OCI-LY1 (cell line): ENCODE measurements at regions not wholly inside any gene's neighbourhood (a gene's known extent, or its start where the extent isn't known, plus 50 kb on each side); places are given as distances from the start of the nearest gene placed in this dataset.

ENCODE experiments used
- H2AFZ ChIP-seq: fragments of 200-600 bp; sonication (generic), shearing (Covaris generic); 2 replicates; pipeline ENCODE4 v1.6.0; 2014; ENCODE audit warnings: antibody characterized with exemption, mild to moderate bottlenecking, low read length
- H3F3A ChIP-seq: fragments of 200-600 bp; sonication (generic), shearing (Covaris generic); 2 replicates; pipeline ENCODE4 v1.6.0; 2014; ENCODE audit warnings: mild to moderate bottlenecking, antibody characterized with exemption, low read length, moderate library complexity; ENCODE audit not compliant: insufficient read depth
- H3K27ac ChIP-seq: fragments of 200-600 bp; sonication (generic); 2 replicates; pipeline ENCODE4 v1.5.1; 2014; ENCODE audit warnings: low read length, mixed run types, mild to moderate bottlenecking, low read depth; ENCODE audit not compliant: poor library complexity, severe bottlenecking
- H3K27me3 ChIP-seq: fragments of 200-600 bp; sonication (generic); 2 replicates; pipeline ENCODE4 v1.6.0; 2014; ENCODE audit warnings: antibody characterized with exemption, mild to moderate bottlenecking, low read length, moderate library complexity; ENCODE audit not compliant: insufficient read depth
- H3K36me3 ChIP-seq: fragments of 200-600 bp; sonication (generic); 2 replicates; pipeline ENCODE4 v1.6.1; 2014; ENCODE audit warnings: mild to moderate bottlenecking, antibody characterized with exemption, low read length, moderate library complexity, mixed read lengths; ENCODE audit not compliant: insufficient read depth
- H3K4me1 ChIP-seq: fragments of 200-600 bp; sonication (generic); 2 replicates; pipeline ENCODE4 v1.5.1; 2014; ENCODE audit warnings: mild to moderate bottlenecking, low read length, moderate library complexity; ENCODE audit not compliant: insufficient read depth, severe bottlenecking
- H3K4me2 ChIP-seq: fragments of 200-600 bp; sonication (generic), shearing (Covaris generic); 2 replicates; pipeline ENCODE4 v1.6.1; 2014; ENCODE audit warnings: low read length
- H3K4me3 ChIP-seq: fragments of 200-600 bp; sonication (generic); 2 replicates; pipeline ENCODE4 v1.5.1; 2014; ENCODE audit warnings: low read length, low read depth, mild to moderate bottlenecking, mixed read lengths; ENCODE audit not compliant: poor library complexity, severe bottlenecking
- H3K79me2 ChIP-seq: fragments of 200-600 bp; shearing (Covaris generic); 2 replicates; pipeline ENCODE4 v1.6.1; 2016; ENCODE audit warnings: mixed run types, low read length, mixed read lengths; ENCODE audit not compliant: insufficient read depth
- H3K9ac ChIP-seq: fragments of 200-600 bp; sonication (generic), shearing (Covaris generic); 2 replicates; pipeline ENCODE4 v1.6.1; 2014; ENCODE audit warnings: mild to moderate bottlenecking, low read length, mixed read lengths
- H3K9me2 ChIP-seq: fragments of 200-600 bp; sonication (generic), shearing (Covaris generic); 2 replicates; pipeline ENCODE4 v1.6.1; 2014; ENCODE audit warnings: low read depth, mild to moderate bottlenecking, low read length, mixed read lengths
- H3K9me3 ChIP-seq: fragments of 200-600 bp; shearing (Covaris generic); 2 replicates; pipeline ENCODE4 v1.6.1; 2014; ENCODE audit warnings: low read length, mixed read lengths
- H4K20me1 ChIP-seq: fragments of 200-600 bp; sonication (generic), shearing (Covaris generic); 2 replicates; pipeline ENCODE4 v1.6.0; 2016; ENCODE audit warnings: mild to moderate bottlenecking, low read length; ENCODE audit not compliant: insufficient read depth
- CTCF ChIP-seq: fragments of 200-600 bp; sonication (generic), shearing (Covaris generic); IDR thresholded peaks from 2 replicates; pipeline ENCODE4 v1.5.1; 2017; ENCODE audit warnings: mild to moderate bottlenecking, antibody characterized with exemption, low read length, moderate library complexity, mixed read lengths
- EZH2 ChIP-seq: fragments of 200-600 bp; sonication (generic), shearing (Covaris generic); IDR thresholded peaks from 2 replicates; pipeline ENCODE4 v1.8.0; 2017; ENCODE audit warnings: borderline replicate concordance, mixed run types, mild to moderate bottlenecking, antibody characterized with exemption, low read length, moderate library complexity, mixed read lengths

- Histone ChIP-seq H3K9me3 (no peaks in the 10 kb centered on the region), H3K79me2 (no peaks in the 10 kb centered on the region), H3K4me1 (no peaks in the 10 kb centered on the region), H3F3A (no peaks in the 10 kb centered on the region), H3K4me3 (no peak overlapping the region), H4K20me1 (no peaks in the 10 kb centered on the region), H3K36me3 (no peaks in the 10 kb centered on the region), H2AFZ (no peak overlapping the region), H3K9me2 (no peaks in the 10 kb centered on the region), H3K4me2 (no peak overlapping the region), H3K9ac (no peak overlapping the region), H3K27me3 (no peaks in the 10 kb centered on the region), H3K27ac (no peak overlapping the region)
- TF ChIP-seq CTCF = no peak
- TF ChIP-seq EZH2 = no peak
These were observed 866.5 kb downstream of the IGSF11 start for GRCh38 chr3:118168175-118168574.

- Histone ChIP-seq H3K4me2 (no peak overlapping the region), H3K4me3 (no peak overlapping the region), H3K4me1 (no peaks in the 10 kb centered on the region), H3K27ac (no peak overlapping the region), H3K9ac (no peak overlapping the region), H3K9me3 (no peaks in the 10 kb centered on the region), H3F3A (no peaks in the 10 kb centered on the region), H3K36me3 (no peaks in the 10 kb centered on the region), H2AFZ (no peak overlapping the region), H3K79me2 (no peaks in the 10 kb centered on the region), H3K27me3 (no peaks in the 10 kb centered on the region), H4K20me1 (no peaks in the 10 kb centered on the region), H3K9me2 (no peaks in the 10 kb centered on the region)
- TF ChIP-seq EZH2 = no peak
These were observed 863.3 kb downstream of the IGSF11 start for GRCh38 chr3:118171236-118171852.

- no peak overlapping the region for H3K27ac ChIP-seq
These were observed 853.8 kb downstream of the IGSF11 start for GRCh38 chr3:118180853-118181252.

More at GRCh38 chr3:118180853-118181252, 853.8 kb downstream of the IGSF11 start:
- no peak overlapping the region for H2AFZ ChIP-seq
- H3K27me3 ChIP-seq = no peaks in the 10 kb centered on the region
- H3K79me2 ChIP-seq = no peaks in the 10 kb centered on the region
- no peaks in the 10 kb centered on the region for H3K36me3 ChIP-seq
- H3K9ac ChIP-seq = no peak overlapping the region
- no peaks in the 10 kb centered on the region for H4K20me1 ChIP-seq
- no peak overlapping the region for H3K4me2 ChIP-seq
- no peaks in the 10 kb centered on the region for H3F3A ChIP-seq
- no peaks in the 10 kb centered on the region for H3K9me3 ChIP-seq
- H3K4me3 ChIP-seq = no peak overlapping the region
- H3K4me1 ChIP-seq = no peaks in the 10 kb centered on the region
- H3K9me2 ChIP-seq = no peaks in the 10 kb centered on the region
- TF ChIP-seq CTCF (no peak), EZH2 (no peak)
